WTC11 (cell line): ENCODE measurements at regions not wholly inside any gene's neighbourhood (a gene's known extent, or its start where the extent isn't known, plus 50 kb on each side); places are given as distances from the start of the nearest gene placed in this dataset.
A peak's percentile ranks its signal among the peaks of the same experiment; 100 is the strongest.

Experiments
- ATAC-seq: fragments of 200-7000 bp; cut with Tn5 transposase; 2 replicates; pipeline ENCODE4 v1.10.0; 2021; ENCODE audit warnings: mild to moderate bottlenecking, moderate library complexity
- CTCF ChIA-PET: fragments of 300-600 bp; sonication (Branson Sonifier 250); formaldehyde crosslinking; loops from one replicate; lab custom pipeline; 2021; ENCODE audit warnings: antibody characterized with exemption; lab: Charles Lee
- POLR2A ChIA-PET: fragments of 350-600 bp; sonication (Branson Sonifier 250); formaldehyde crosslinking; loops from one replicate; lab custom pipeline; 2021; ENCODE audit warnings: antibody characterized with exemption; lab: Charles Lee
- DNase-seq: peaks from one replicate; pipeline ENCODE4 v3.0.0; 2021; ENCODE audit warnings: low spot score
- H3K27ac Mint-ChIP-seq: 2 replicates; pipeline ENCODE4 v1.8.0; 2021; ENCODE audit warnings: mixed read lengths
- H3K27me3 Mint-ChIP-seq: 2 replicates; pipeline ENCODE4 v1.8.0; 2021; ENCODE audit warnings: low read depth, mild to moderate bottlenecking, moderate library complexity, mixed read lengths
- H3K36me3 Mint-ChIP-seq: 2 replicates; pipeline ENCODE4 v1.8.0; 2021; ENCODE audit warnings: mixed read lengths
- H3K4me1 Mint-ChIP-seq: 2 replicates; pipeline ENCODE4 v1.8.0; 2022; ENCODE audit warnings: mixed read lengths
- H3K4me3 Mint-ChIP-seq: 2 replicates; pipeline ENCODE4 v1.8.0; 2021; ENCODE audit warnings: mild to moderate bottlenecking, moderate library complexity, mixed read lengths
- H3K9me3 Mint-ChIP-seq: 2 replicates; pipeline ENCODE4 v1.8.0; 2021; ENCODE audit warnings: mixed read lengths
- ARID4B ChIP-seq: sonication (generic); formaldehyde crosslinking; IDR thresholded peaks from 2 replicates; pipeline ENCODE4 v1.8.0; 2023; ENCODE audit warnings: missing genetic modification reagents, mild to moderate bottlenecking, borderline replicate concordance
- CDX4 ChIP-seq: fragments of 250-450 bp; sonication (Bioruptor Pico); IDR thresholded peaks from 2 replicates; pipeline ENCODE4 v1.9.0; 2021; ENCODE audit warnings: moderate library complexity, mild to moderate bottlenecking, inconsistent platforms, borderline replicate concordance
- ESRRA ChIP-seq: sonication (generic); formaldehyde crosslinking; IDR thresholded peaks from 2 replicates; pipeline ENCODE4 v1.8.1; 2022; ENCODE audit warnings: mild to moderate bottlenecking, missing genetic modification reagents, borderline replicate concordance
- FOXJ3 ChIP-seq: sonication (generic); formaldehyde crosslinking; IDR thresholded peaks from 2 replicates; pipeline ENCODE4 v1.9.0; 2021; ENCODE audit warnings: missing genetic modification reagents, mild to moderate bottlenecking, borderline replicate concordance
- FOXP1 ChIP-seq: sonication (generic); formaldehyde crosslinking; IDR thresholded peaks from 2 replicates; pipeline ENCODE4 v1.8.0; 2022; ENCODE audit warnings: missing genetic modification reagents, mild to moderate bottlenecking, moderate library complexity, borderline replicate concordance
- GABPB1 ChIP-seq: sonication (generic); formaldehyde crosslinking; IDR thresholded peaks from 2 replicates; pipeline ENCODE4 v1.8.1; 2023; ENCODE audit warnings: mild to moderate bottlenecking, missing genetic modification reagents
- HMGA2 ChIP-seq: fragments of 250-450 bp; sonication (Bioruptor Pico); IDR thresholded peaks from 2 replicates; pipeline ENCODE4 v1.4.0; 2021; ENCODE audit warnings: mild to moderate bottlenecking, moderate library complexity
- IRF2 ChIP-seq: sonication (generic); formaldehyde crosslinking; IDR thresholded peaks from 2 replicates; pipeline ENCODE4 v1.8.0; 2022; ENCODE audit warnings: low read depth, missing genetic modification reagents, borderline replicate concordance
- MLX ChIP-seq: sonication (generic); formaldehyde crosslinking; IDR thresholded peaks from 2 replicates; pipeline ENCODE4 v1.8.1; 2023; ENCODE audit warnings: mild to moderate bottlenecking, missing genetic modification reagents, moderate library complexity
- NR1H2 ChIP-seq: sonication (generic); formaldehyde crosslinking; IDR thresholded peaks from 2 replicates; pipeline ENCODE4 v1.9.0; 2021; ENCODE audit warnings: mild to moderate bottlenecking, moderate library complexity, missing genetic modification reagents
- PREB ChIP-seq: sonication (generic); formaldehyde crosslinking; IDR thresholded peaks from 2 replicates; pipeline ENCODE4 v1.8.1; 2022; ENCODE audit warnings: mild to moderate bottlenecking, missing genetic modification reagents, moderate library complexity, borderline replicate concordance
- USF1 ChIP-seq: sonication (generic); formaldehyde crosslinking; IDR thresholded peaks from 2 replicates; pipeline ENCODE4 v1.8.0; 2022; ENCODE audit warnings: mild to moderate bottlenecking, missing genetic modification reagents
- ZNF121 ChIP-seq: sonication (generic); formaldehyde crosslinking; IDR thresholded peaks from 2 replicates; pipeline ENCODE4 v1.8.0; 2023; ENCODE audit warnings: missing genetic modification reagents
- ZNF219 ChIP-seq: sonication (generic); formaldehyde crosslinking; IDR thresholded peaks from 2 replicates; pipeline ENCODE4 v1.8.0; 2023; ENCODE audit warnings: missing genetic modification reagents, mild to moderate bottlenecking, borderline replicate concordance
- ZNF232 ChIP-seq: sonication (generic); formaldehyde crosslinking; IDR thresholded peaks from 2 replicates; pipeline ENCODE4 v1.8.0; 2022; ENCODE audit warnings: mild to moderate bottlenecking, missing genetic modification reagents
- ZNF396 ChIP-seq: fragments of 250-450 bp; sonication (Bioruptor Pico); IDR thresholded peaks from 2 replicates; pipeline ENCODE4 v1.8.0; 2021; ENCODE audit warnings: mild to moderate bottlenecking, moderate library complexity, borderline replicate concordance
- ZNF425 ChIP-seq: fragments of 250-450 bp; sonication (Bioruptor Pico); conservative IDR thresholded peaks from 2 replicates; pipeline ENCODE4 v1.9.0; 2021; ENCODE audit warnings: mild to moderate bottlenecking

- TF ChIP-seq FOXJ3 (CRISPR knock-in tag) (no peak), NR1H2 (CRISPR knock-in tag) (no peak), ARID4B (CRISPR knock-in tag) (no peak), ZNF396 (no peak), FOXP1 (no peak), PREB (CRISPR knock-in tag) (no peak), MLX (CRISPR knock-in tag) (no peak), ZNF121 (CRISPR knock-in tag) (no peak), ZNF219 (CRISPR knock-in tag) (no peak), CDX4 (CRISPR knock-in tag) (no peak), USF1 (CRISPR knock-in tag) (no peak), GABPB1 (no peak)
These were observed 404.5 kb downstream of the GBA3 start (continued) for GRCh38 chr4:23097251-23097650.

- peaks cover 14% of the 10 kb centered on the region for H3K36me3 Mint-ChIP-seq
- ChIA-PET CTCF (no interaction called here), POLR2A (no interaction called here)
- no peaks in the 10 kb centered on the region; the same call in 1 of the 2 replicates for H3K27me3 Mint-ChIP-seq
- DNase-seq: no peak
- H3K9me3 Mint-ChIP-seq: peaks cover 21% of the 10 kb centered on the region
- no peaks in the 10 kb centered on the region for H3K4me1 Mint-ChIP-seq
- ATAC-seq: no peak
- TF ChIP-seq ZNF425 (CRISPR knock-in tag): no peak
- H3K27ac Mint-ChIP-seq: no peak overlapping the region
- no peak overlapping the region for H3K4me3 Mint-ChIP-seq
These were observed 399.0 kb downstream of the GBA3 start for GRCh38 chr4:23091711-23092110.

GRCh38 chr4:23085249-23085568, 392.5 kb downstream of the GBA3 start:
- Mint-ChIP-seq H3K9me3 (peaks cover 42% of the 10 kb centered on the region), H3K27ac (no peak overlapping the region), H3K27me3 (no peaks in the 10 kb centered on the region; the same call in 1 of the 2 replicates), H3K4me3 (no peak overlapping the region), H3K4me1 (peaks cover 16% of the 10 kb centered on the region), H3K36me3 (peaks cover 33% of the 10 kb centered on the region)
- no peak for DNase-seq
- TF ChIP-seq MLX (CRISPR knock-in tag): no peak
- no peak for TF ChIP-seq ESRRA
- TF ChIP-seq IRF2 (CRISPR knock-in tag): no peak
- TF ChIP-seq ZNF232 (CRISPR knock-in tag): no peak
- no peak for TF ChIP-seq PREB (CRISPR knock-in tag)
- peak; percentile 100 for TF ChIP-seq HMGA2 (CRISPR knock-in tag)
- ChIA-PET POLR2A (interaction anchor here (0.6 kb wide), 1 partner anchor 93 kb away, joined by 4 read pairs; no protein-coding TSS in a partner anchor), CTCF (no interaction called here)
- no peak for ATAC-seq
